HepG2 (cell line): ENCODE measurements at regions not wholly inside any gene's neighbourhood (a gene's known extent, or its start where the extent isn't known, plus 50 kb on each side); places are given as distances from the start of the nearest gene placed in this dataset.
A peak's percentile ranks its signal among the peaks of the same experiment; 100 is the strongest.

ENCODE experiments used
- ARNT ChIP-seq: fragments of 450-650 bp; IDR thresholded peaks from 2 replicates; pipeline ENCODE4 v1.6.1; 2017
- BCL3 ChIP-seq: sonication (generic); formaldehyde crosslinking; IDR thresholded peaks from 2 replicates; pipeline ENCODE4 v1.5.1; 2020; ENCODE audit warnings: mild to moderate bottlenecking, missing genetic modification reagents, moderate library complexity
- BHLHE40 ChIP-seq: IDR thresholded peaks from 2 replicates; pipeline ENCODE4 v1.6.1; 2011; ENCODE audit warnings: low read length, improper control_type of control experiment
- DPF2 ChIP-seq: sonication (generic); formaldehyde crosslinking; IDR thresholded peaks from 2 replicates; pipeline ENCODE4 v1.4.0; 2020; ENCODE audit warnings: mild to moderate bottlenecking, low read depth, missing genetic modification reagents, borderline replicate concordance
- ETV6 ChIP-seq: sonication (generic); formaldehyde crosslinking; conservative IDR thresholded peaks from 2 replicates; pipeline ENCODE4 v1.4.0; 2020; ENCODE audit warnings: missing genetic modification reagents
- HDAC2 ChIP-seq: sonication (generic); formaldehyde crosslinking; IDR thresholded peaks from 2 replicates; pipeline ENCODE4 v1.4.0; 2020; ENCODE audit warnings: missing genetic modification reagents
- MYC ChIP-seq: sonication (generic); formaldehyde crosslinking; IDR thresholded peaks from 2 replicates; pipeline ENCODE4 v1.9.0; 2021; ENCODE audit warnings: missing genetic modification reagents, borderline replicate concordance
- NR2F6 ChIP-seq, 2 experiments: IDR thresholded peaks; 2 replicates each; pipeline ENCODE4 v1.6.1; 2016; ENCODE audit warnings: antibody characterized with exemption in 1 of 2, mild to moderate bottlenecking in 1 of 2
- PRPF4 ChIP-seq: fragments of 200-400 bp; formaldehyde crosslinking; IDR thresholded peaks from 2 replicates; pipeline ENCODE4 v1.6.1; 2016; ENCODE audit warnings: low read length, low read depth; ENCODE audit not compliant: poor library complexity, severe bottlenecking
- SMAD3 ChIP-seq: sonication (generic); formaldehyde crosslinking; IDR thresholded peaks from 2 replicates; pipeline ENCODE4 v1.4.0; 2020; ENCODE audit warnings: missing genetic modification reagents
- SP5 ChIP-seq: IDR thresholded peaks from 2 replicates; pipeline ENCODE4 v1.6.1; 2016; ENCODE audit warnings: low read depth, borderline replicate concordance
- TARDBP ChIP-seq: sonication (generic); formaldehyde crosslinking; IDR thresholded peaks from 2 replicates; pipeline ENCODE4 v1.8.0; 2022; ENCODE audit warnings: mild to moderate bottlenecking, missing genetic modification reagents
- TFE3 ChIP-seq: IDR thresholded peaks from 2 replicates; pipeline ENCODE4 v1.6.1; 2016
- ZBTB46 ChIP-seq: sonication (generic); formaldehyde crosslinking; IDR thresholded peaks from 2 replicates; pipeline ENCODE4 v1.4.0; 2020; ENCODE audit warnings: mild to moderate bottlenecking, missing genetic modification reagents, borderline replicate concordance
- ZNF598 ChIP-seq: sonication (generic); formaldehyde crosslinking; IDR thresholded peaks from 2 replicates; pipeline ENCODE4 v1.5.1; 2020; ENCODE audit warnings: mild to moderate bottlenecking, missing genetic modification reagents, borderline replicate concordance
- ZNF788 ChIP-seq: sonication (generic); formaldehyde crosslinking; IDR thresholded peaks from 2 replicates; pipeline ENCODE4 v1.5.0; 2020; ENCODE audit warnings: mild to moderate bottlenecking, missing genetic modification reagents, borderline replicate concordance
- ZNF850 ChIP-seq: sonication (generic); formaldehyde crosslinking; conservative IDR thresholded peaks from 2 replicates; pipeline ENCODE4 v1.9.0; 2021; ENCODE audit warnings: mild to moderate bottlenecking, missing genetic modification reagents
- TF ChIP-seq, protein P1 (sequence below): sonication (generic); formaldehyde crosslinking; IDR thresholded peaks from 2 replicates; pipeline ENCODE4 v1.5.0; 2020; ENCODE audit warnings: mild to moderate bottlenecking, low read depth, missing genetic modification reagents, borderline replicate concordance
- TF ChIP-seq, protein P2 (sequence below): IDR thresholded peaks from 2 replicates; pipeline ENCODE4 v1.4.0; 2020; ENCODE audit warnings: mild to moderate bottlenecking, missing genetic modification reagents
- TF ChIP-seq, protein P3 (sequence below): sonication (generic); formaldehyde crosslinking; IDR thresholded peaks from 2 replicates; pipeline ENCODE4 v1.5.1; 2020; ENCODE audit warnings: missing genetic modification reagents, mild to moderate bottlenecking, borderline replicate concordance

- peak; percentile 62; the same call in 1 of the 2 replicates for TF ChIP-seq SMAD3
- TF ChIP-seq TARDBP (CRISPR knock-in tag) = peak; percentile 26; the same call in 1 of the 2 replicates
- TF ChIP-seq, protein P1, sequence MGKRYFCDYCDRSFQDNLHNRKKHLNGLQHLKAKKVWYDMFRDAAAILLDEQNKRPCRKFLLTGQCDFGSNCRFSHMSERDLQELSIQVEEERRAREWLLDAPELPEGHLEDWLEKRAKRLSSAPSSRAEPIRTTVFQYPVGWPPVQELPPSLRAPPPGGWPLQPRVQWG (CRISPR knock-in tag) = no peak
- TF ChIP-seq, protein P2, sequence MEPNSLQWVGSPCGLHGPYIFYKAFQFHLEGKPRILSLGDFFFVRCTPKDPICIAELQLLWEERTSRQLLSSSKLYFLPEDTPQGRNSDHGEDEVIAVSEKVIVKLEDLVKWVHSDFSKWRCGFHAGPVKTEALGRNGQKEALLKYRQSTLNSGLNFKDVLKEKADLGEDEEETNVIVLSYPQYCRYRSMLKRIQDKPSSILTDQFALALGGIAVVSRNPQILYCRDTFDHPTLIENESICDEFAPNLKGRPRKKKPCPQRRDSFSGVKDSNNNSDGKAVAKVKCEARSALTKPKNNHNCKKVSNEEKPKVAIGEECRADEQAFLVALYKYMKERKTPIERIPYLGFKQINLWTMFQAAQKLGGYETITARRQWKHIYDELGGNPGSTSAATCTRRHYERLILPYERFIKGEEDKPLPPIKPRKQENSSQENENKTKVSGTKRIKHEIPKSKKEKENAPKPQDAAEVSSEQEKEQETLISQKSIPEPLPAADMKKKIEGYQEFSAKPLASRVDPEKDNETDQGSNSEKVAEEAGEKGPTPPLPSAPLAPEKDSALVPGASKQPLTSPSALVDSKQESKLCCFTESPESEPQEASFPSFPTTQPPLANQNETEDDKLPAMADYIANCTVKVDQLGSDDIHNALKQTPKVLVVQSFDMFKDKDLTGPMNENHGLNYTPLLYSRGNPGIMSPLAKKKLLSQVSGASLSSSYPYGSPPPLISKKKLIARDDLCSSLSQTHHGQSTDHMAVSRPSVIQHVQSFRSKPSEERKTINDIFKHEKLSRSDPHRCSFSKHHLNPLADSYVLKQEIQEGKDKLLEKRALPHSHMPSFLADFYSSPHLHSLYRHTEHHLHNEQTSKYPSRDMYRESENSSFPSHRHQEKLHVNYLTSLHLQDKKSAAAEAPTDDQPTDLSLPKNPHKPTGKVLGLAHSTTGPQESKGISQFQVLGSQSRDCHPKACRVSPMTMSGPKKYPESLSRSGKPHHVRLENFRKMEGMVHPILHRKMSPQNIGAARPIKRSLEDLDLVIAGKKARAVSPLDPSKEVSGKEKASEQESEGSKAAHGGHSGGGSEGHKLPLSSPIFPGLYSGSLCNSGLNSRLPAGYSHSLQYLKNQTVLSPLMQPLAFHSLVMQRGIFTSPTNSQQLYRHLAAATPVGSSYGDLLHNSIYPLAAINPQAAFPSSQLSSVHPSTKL (CRISPR knock-in tag) = peak; percentile 88
- no peak for TF ChIP-seq BHLHE40
- TF ChIP-seq ARNT = no peak
- TF ChIP-seq ZBTB46 (CRISPR knock-in tag) = no peak
- TF ChIP-seq HDAC2 (CRISPR knock-in tag) = peak; percentile 70
- 0 out of 2 replicates have a peak, but pooled peaks have one; percentile 52 for TF ChIP-seq ZNF788 (CRISPR knock-in tag)
- TF ChIP-seq ETV6 (CRISPR knock-in tag) = no peak; the same call in 1 of the 2 replicates
- TF ChIP-seq MYC (CRISPR knock-in tag) = peak; percentile 34; the same call in 1 of the 2 replicates
- peak; percentile 88 for TF ChIP-seq SP5 (CRISPR knock-in tag)
- TF ChIP-seq NR2F6 (IDR thresholded peaks at IDR 0.05) = peak; percentile 91
- peak; percentile 94 for TF ChIP-seq NR2F6 (CRISPR knock-in tag; IDR thresholded peaks at IDR 0.05)
- peak; percentile 74; the same call in 1 of the 2 replicates for TF ChIP-seq ZNF598
- peak; percentile 95 for TF ChIP-seq PRPF4
- TF ChIP-seq ZNF850 (CRISPR knock-in tag) = no peak
- 0 out of 2 replicates have a peak, but pooled peaks have one; percentile 41 for TF ChIP-seq BCL3 (CRISPR knock-in tag)
- TF ChIP-seq TFE3 (CRISPR knock-in tag) = peak; percentile 48; the same call in 1 of the 2 replicates
- TF ChIP-seq, protein P3, sequence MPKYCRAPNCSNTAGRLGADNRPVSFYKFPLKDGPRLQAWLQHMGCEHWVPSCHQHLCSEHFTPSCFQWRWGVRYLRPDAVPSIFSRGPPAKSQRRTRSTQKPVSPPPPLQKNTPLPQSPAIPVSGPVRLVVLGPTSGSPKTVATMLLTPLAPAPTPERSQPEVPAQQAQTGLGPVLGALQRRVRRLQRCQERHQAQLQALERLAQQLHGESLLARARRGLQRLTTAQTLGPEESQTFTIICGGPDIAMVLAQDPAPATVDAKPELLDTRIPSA (CRISPR knock-in tag) = no peak
- TF ChIP-seq DPF2 (CRISPR knock-in tag) = peak; percentile 11; the same call in 1 of the 2 replicates
Observed at GRCh38 chr17:72571813-72572396, 451.1 kb downstream of the SOX9 start (continued).
